GM10266 (cell line): ENCODE measurements at regions not wholly inside any gene's neighbourhood (a gene's known extent, or its start where the extent isn't known, plus 50 kb on each side); places are given as distances from the start of the nearest gene placed in this dataset.

Experiments
- DNase-seq: peaks from one replicate; pipeline ENCODE4 v3.0.0; 2012; ENCODE audit errors: extremely low spot score
- CTCF ChIP-seq: IDR thresholded peaks from 2 replicates; pipeline ENCODE4 v1.5.1; 2012; ENCODE audit warnings: mild to moderate bottlenecking, low read depth; ENCODE audit not compliant: control insufficient read depth, insufficient read depth; ENCODE audit errors: missing control alignments

- DNase-seq = no peak
- TF ChIP-seq CTCF = no peak
These were observed 922.5 kb downstream of the RPA4 start for GRCh38 chrX:97806238-97806637.

GRCh38 chrX:97806946-97807345 lies 923.2 kb downstream of the RPA4 start:
- TF ChIP-seq CTCF = no peak
- DNase-seq = no peak

- no peak for TF ChIP-seq CTCF
- DNase-seq = no peak
These were observed 936.5 kb downstream of the RPA4 start for GRCh38 chrX:97820170-97820569.

- TF ChIP-seq CTCF = no peak
- DNase-seq = no peak
These were observed 944.8 kb downstream of the RPA4 start for GRCh38 chrX:97828471-97828870.

DNA sequence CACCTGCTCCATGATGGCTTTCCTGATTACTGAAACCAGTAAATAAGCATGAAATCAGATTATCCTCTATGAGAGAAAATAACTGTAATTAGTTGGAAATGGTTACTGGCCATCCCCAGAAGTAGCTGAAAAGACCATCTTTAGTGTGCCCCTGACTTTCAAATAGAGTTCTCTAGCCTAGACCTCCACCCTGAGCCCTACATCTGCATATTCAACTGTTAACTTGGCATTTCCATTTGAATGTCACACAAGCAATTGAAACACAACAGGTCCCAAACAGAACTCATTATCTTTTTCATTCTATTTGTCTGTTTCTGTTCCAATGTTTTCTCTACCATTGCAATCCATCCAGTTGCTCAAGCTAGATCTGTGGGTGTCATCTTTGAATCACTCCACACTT lies 952.3 kb downstream of the RPA4 start:
- no peak for DNase-seq
- TF ChIP-seq CTCF = no peak

DNA sequence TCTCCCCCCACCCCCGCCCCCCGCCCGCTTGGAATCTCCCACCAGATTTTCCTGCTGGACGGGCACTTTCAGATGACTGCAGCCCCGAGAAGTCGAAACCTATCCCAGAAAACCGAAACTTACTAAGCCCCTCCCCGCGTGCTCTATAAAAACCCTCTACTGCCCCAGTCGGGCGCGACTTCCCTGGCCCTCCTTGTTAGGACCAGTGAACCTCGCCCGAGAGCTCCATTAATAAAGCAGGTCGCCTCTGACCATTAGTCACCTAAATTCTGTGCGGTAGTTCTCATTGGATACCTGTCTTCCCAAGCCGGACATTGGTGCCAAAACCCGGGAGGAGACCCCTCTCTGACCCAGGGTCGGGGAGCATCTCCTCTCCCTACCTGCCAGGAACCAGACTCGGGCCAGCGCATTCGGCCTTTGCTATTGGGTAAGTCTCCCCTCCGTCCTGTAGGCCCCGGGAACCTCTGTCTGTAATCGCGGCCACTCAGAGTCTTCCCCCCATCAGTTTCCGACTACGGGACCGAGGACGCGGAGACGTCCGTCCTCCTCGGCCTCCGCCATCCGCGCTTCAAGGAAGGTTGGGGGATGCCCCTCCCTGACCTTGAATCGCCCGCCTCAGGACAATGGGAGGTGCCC lies 958.0 kb downstream of the RPA4 start:
- DNase-seq = no peak
- TF ChIP-seq CTCF = no peak

GRCh38 chrX:97842468-97843199 lies 958.9 kb downstream of the RPA4 start:
- no peak for DNase-seq
- no peak for TF ChIP-seq CTCF
